ENCODE measurements at regions not wholly inside any gene's neighbourhood (a gene's known extent, or its start where the extent isn't known, plus 50 kb on each side); places are given as distances from the start of the nearest gene placed in this dataset.

GRCh38 chr1:55725378-55725777 lies 510.2 kb upstream of the USP24 start:
- DNase-seq: no peak

GRCh38 chr1:55724551-55725325 lies 509.6 kb upstream of the USP24 start:
- DNase-seq: no peak

- no peak for DNase-seq
These were observed 507.8 kb upstream of the USP24 start for GRCh38 chr1:55723001-55723400.

GRCh38 chr1:55720261-55720660 lies 505.1 kb upstream of the USP24 start:
- no peak for DNase-seq

- no peak for DNase-seq
These were observed 503.9 kb upstream of the USP24 start for GRCh38 chr1:55718758-55719671.

- no peak for DNase-seq
These were observed 501.9 kb upstream of the USP24 start for GRCh38 chr1:55717111-55717510.

- DNase-seq: no peak
These were observed 501.4 kb upstream of the USP24 start for GRCh38 chr1:55716610-55717009.

GRCh38 chr1:55716151-55716550 lies 501.0 kb upstream of the USP24 start:
- no peak for DNase-seq

- no peak for DNase-seq
These were observed 499.1 kb upstream of the USP24 start for GRCh38 chr1:55714230-55714629.

GRCh38 chr1:55713516-55713915 lies 498.4 kb upstream of the USP24 start:
- DNase-seq: no peak

GRCh38 chr1:55712148-55712547 lies 497.0 kb upstream of the USP24 start:
- DNase-seq: no peak

GRCh38 chr1:55708781-55709180 lies 493.6 kb upstream of the USP24 start:
- DNase-seq: no peak

- DNase-seq: no peak
These were observed 492.7 kb upstream of the USP24 start for GRCh38 chr1:55707846-55708245.

- DNase-seq: no peak
These were observed 492.0 kb upstream of the USP24 start for GRCh38 chr1:55707196-55707595.

- no peak for DNase-seq
These were observed 491.2 kb upstream of the USP24 start for GRCh38 chr1:55706397-55706796.

GRCh38 chr1:55703726-55704363 lies 488.7 kb upstream of the USP24 start:
- no peak for DNase-seq

GRCh38 chr1:55702064-55702463 lies 486.9 kb upstream of the USP24 start:
- DNase-seq: no peak

GRCh38 chr1:55700359-55701130 lies 485.4 kb upstream of the USP24 start:
- DNase-seq: no peak

- DNase-seq: no peak
These were observed 484.1 kb upstream of the USP24 start for GRCh38 chr1:55699228-55699627.

GRCh38 chr1:55697997-55698535 lies 482.9 kb upstream of the USP24 start:
- DNase-seq: no peak

- no peak for DNase-seq
These were observed 481.7 kb upstream of the USP24 start for GRCh38 chr1:55696891-55697290.

GRCh38 chr1:55696181-55696754 lies 481.1 kb upstream of the USP24 start:
- no peak for DNase-seq
